ENCODE measurements at regions not wholly inside any gene's neighbourhood (a gene's known extent, or its start where the extent isn't known, plus 50 kb on each side); places are given as distances from the start of the nearest gene placed in this dataset.

DNA sequence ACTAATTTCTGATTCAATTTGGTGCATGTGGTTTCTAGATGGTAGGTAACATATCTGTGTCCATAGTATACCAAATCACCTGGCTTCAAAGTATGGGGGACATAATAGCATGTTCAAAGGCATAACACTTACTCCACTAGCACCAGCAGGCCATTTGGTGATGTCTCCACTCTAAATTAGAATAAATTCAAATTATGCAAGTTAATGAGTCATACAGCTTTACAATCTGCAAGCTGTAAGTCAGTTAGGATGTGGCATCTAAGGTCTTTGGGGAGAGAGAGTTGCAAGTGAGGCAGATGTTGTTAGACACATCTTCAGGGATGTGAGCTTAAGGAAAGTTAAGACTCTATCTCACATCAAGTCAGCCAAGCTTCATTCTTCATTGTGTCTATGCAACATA is 506.4 kb upstream of the GRM3 start:
- Histone ChIP-seq H3K9ac (ENCODE audit: insufficient read depth in 1 of 2, low read depth in 2 of 2, low read length in 2 of 2) (no peak overlapping the region), H3K9me1 (ENCODE audit: control insufficient read depth, insufficient read depth, low read length) (no peaks in the 10 kb centered on the region), H3K9me3 (replicated peaks; ENCODE audit: control insufficient read depth, insufficient read depth, low read depth, low read length) (no peaks in the 10 kb centered on the region), H3K27me3 (ENCODE audit: control insufficient read depth in 2 of 2, insufficient read depth in 2 of 2, low read length in 2 of 2) (no peaks in the 10 kb centered on the region), H3K36me3 (ENCODE audit: control insufficient read depth, insufficient read depth, low read length) (no peaks in the 10 kb centered on the region), H4K20me1 (replicated peaks; ENCODE audit: control insufficient read depth, insufficient read depth, low read length) (no peaks in the 10 kb centered on the region), H3K79me2 (ENCODE audit: control insufficient read depth, insufficient read depth, low read length) (no peaks in the 10 kb centered on the region), H3K4me3 (no peak overlapping the region), H3K4me2 (ENCODE audit: insufficient read depth, low read length) (no peak overlapping the region), H2AFZ (ENCODE audit: low read depth, low read length) (no peak overlapping the region), H3K27ac (ENCODE audit: extremely low read depth, low read depth, low read length) (no peak overlapping the region), H3K4me1 (replicated peaks in 1 of 2; ENCODE audit: control insufficient read depth in 2 of 2, insufficient read depth in 2 of 2, low read length in 2 of 2) (no peaks in the 10 kb centered on the region)
- ChIA-PET POLR2A (no interaction called here), CTCF (ENCODE audit: low intra/inter-chr PET ratio) (no interaction called here)
- FAIRE-seq (no peak), ATAC-seq (no peak), DNase-seq (ENCODE audit: extremely low read depth in 1 of 4, low spot score in 3 of 4) (no peak)
- in situ Hi-C loops (cut with MboI) = no loop called here
- TF ChIP-seq CTBP1 (IDR thresholded peaks at IDR 0.05; ENCODE audit: borderline replicate concordance) = no peak
- no TSS peak for BruUV-seq (replicated peaks)
- intact Hi-C loops (cut with micrococcal nuclease) = no loop called here

DNA sequence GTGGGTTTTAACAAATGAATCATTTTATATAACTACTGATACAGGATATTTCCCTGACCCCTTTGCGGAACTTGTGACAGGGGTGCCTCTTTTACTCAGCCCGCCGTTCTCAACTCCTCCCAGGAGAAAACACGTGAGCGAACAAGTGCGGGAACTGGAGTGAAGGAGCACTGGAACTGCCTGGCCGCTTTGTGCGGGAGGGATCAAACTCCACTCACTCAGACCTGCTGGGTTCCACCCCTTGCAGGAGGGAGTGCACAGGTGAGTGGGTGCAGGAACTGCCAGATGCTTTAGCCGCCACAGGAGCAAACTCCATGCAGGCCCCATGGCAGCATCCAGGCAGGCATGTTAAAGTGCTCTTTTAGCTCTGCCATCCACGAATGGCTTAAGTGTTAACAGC is 513.4 kb upstream of the GRM3 start:
- ChIA-PET CTCF (ENCODE audit: low intra/inter-chr PET ratio) (no interaction called here), POLR2A (no interaction called here)
- H3K4me3 ChIP-seq = no peak overlapping the region
- H3K27me3 ChIP-seq (ENCODE audit: control insufficient read depth in 2 of 2, insufficient read depth in 2 of 2, low read length in 2 of 2) = no peaks in the 10 kb centered on the region
- H3K9me1 ChIP-seq (ENCODE audit: control insufficient read depth, insufficient read depth, low read length) = no peaks in the 10 kb centered on the region
- ATAC-seq (no peak), FAIRE-seq (no peak), DNase-seq (ENCODE audit: extremely low read depth in 1 of 4, low spot score in 3 of 4) (no peak)
- no TSS peak for BruUV-seq (replicated peaks)
- H3K9ac ChIP-seq (ENCODE audit: insufficient read depth in 1 of 2, low read depth in 2 of 2, low read length in 2 of 2) = no peak overlapping the region
- H3K4me2 ChIP-seq (ENCODE audit: insufficient read depth, low read length) = no peak overlapping the region
- intact Hi-C loops (cut with micrococcal nuclease) (no loop called here), in situ Hi-C loops (cut with MboI) (no loop called here)
- H3K36me3 ChIP-seq (ENCODE audit: control insufficient read depth, insufficient read depth, low read length) = no peaks in the 10 kb centered on the region
- H4K20me1 ChIP-seq (replicated peaks; ENCODE audit: control insufficient read depth, insufficient read depth, low read length) = no peaks in the 10 kb centered on the region
- H2AFZ ChIP-seq (ENCODE audit: low read depth, low read length) = no peak overlapping the region
- H3K79me2 ChIP-seq (ENCODE audit: control insufficient read depth, insufficient read depth, low read length) = no peaks in the 10 kb centered on the region
- 0% methylated on average over 10 of the region's 10 CpGs for WGBS (ENCODE audit: insufficient coverage, low coverage, missing lambda C conversion rate)
- H3K4me1 ChIP-seq (replicated peaks in 1 of 2; ENCODE audit: control insufficient read depth in 2 of 2, insufficient read depth in 2 of 2, low read length in 2 of 2) = no peaks in the 10 kb centered on the region
- H3K27ac ChIP-seq (ENCODE audit: extremely low read depth, low read depth, low read length) = no peak overlapping the region
- H3K9me3 ChIP-seq (replicated peaks; ENCODE audit: control insufficient read depth, insufficient read depth, low read depth, low read length) = no peaks in the 10 kb centered on the region
- TF ChIP-seq, protein P1, sequence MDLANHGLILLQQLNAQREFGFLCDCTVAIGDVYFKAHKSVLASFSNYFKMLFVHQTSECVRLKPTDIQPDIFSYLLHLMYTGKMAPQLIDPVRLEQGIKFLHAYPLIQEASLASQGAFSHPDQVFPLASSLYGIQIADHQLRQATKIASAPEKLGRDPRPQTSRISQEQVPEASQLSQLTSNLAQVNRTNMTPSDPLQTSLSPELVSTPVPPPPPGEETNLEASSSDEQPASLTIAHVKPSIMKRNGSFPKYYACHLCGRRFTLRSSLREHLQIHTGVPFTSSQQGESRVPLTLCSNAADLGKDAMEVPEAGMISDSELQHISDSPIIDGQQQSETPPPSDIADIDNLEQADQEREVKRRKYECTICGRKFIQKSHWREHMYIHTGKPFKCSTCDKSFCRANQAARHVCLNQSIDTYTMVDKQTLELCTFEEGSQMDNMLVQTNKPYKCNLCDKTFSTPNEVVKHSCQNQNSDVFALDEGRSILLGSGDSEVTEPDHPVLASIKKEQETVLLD (IDR thresholded peaks at IDR 0.05) = no peak

Measured in K562 (cell line).